Hepatocyte (in vitro differentiated cells): ENCODE measurements at regions not wholly inside any gene's neighbourhood (a gene's known extent, or its start where the extent isn't known, plus 50 kb on each side); places are given as distances from the start of the nearest gene placed in this dataset.

ENCODE experiments used
- EZH2 ChIP-seq: fragments of 200-600 bp; sonication (generic); IDR thresholded peaks from 2 replicates; pipeline ENCODE4 v1.6.1; 2016; ENCODE audit warnings: antibody characterized with exemption, mild to moderate bottlenecking, borderline replicate concordance
- TF ChIP-seq, protein P1 (sequence below): fragments of 200-600 bp; sonication (generic); IDR thresholded peaks from 2 replicates; pipeline ENCODE4 v1.5.1; 2016; ENCODE audit warnings: antibody characterized with exemption, mild to moderate bottlenecking; ENCODE audit not compliant: poor library complexity

DNA sequence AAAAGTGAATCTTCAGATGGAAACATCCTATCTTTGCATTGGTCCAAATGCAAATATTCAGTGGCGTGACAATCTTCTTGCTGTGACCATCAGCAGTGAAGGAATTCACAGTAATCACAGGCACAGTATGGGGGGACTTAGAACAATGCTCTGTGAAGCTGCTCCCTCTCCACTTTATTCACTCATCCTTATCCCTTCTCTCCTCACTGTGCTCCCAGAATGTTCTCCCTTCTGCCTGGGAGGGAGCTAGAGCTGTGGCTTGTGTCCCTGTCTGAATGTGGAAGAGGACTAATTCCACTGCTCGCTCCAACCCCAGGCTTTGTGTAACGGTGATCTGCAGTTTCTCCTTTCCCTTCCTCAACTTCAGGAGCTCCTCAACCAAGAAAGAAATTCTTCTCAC lies 243.7 kb downstream of the ALDH8A1 start:
- TF ChIP-seq, protein P1, sequence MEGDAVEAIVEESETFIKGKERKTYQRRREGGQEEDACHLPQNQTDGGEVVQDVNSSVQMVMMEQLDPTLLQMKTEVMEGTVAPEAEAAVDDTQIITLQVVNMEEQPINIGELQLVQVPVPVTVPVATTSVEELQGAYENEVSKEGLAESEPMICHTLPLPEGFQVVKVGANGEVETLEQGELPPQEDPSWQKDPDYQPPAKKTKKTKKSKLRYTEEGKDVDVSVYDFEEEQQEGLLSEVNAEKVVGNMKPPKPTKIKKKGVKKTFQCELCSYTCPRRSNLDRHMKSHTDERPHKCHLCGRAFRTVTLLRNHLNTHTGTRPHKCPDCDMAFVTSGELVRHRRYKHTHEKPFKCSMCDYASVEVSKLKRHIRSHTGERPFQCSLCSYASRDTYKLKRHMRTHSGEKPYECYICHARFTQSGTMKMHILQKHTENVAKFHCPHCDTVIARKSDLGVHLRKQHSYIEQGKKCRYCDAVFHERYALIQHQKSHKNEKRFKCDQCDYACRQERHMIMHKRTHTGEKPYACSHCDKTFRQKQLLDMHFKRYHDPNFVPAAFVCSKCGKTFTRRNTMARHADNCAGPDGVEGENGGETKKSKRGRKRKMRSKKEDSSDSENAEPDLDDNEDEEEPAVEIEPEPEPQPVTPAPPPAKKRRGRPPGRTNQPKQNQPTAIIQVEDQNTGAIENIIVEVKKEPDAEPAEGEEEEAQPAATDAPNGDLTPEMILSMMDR, result no peak
- TF ChIP-seq EZH2, result no peak
